Fibroblast of lung (primary cell): ENCODE measurements at regions not wholly inside any gene's neighbourhood (a gene's known extent, or its start where the extent isn't known, plus 50 kb on each side); places are given as distances from the start of the nearest gene placed in this dataset.

ENCODE experiments used
- EZH2 ChIP-seq: IDR thresholded peaks from 2 replicates; pipeline ENCODE4 v1.5.1; 2012; ENCODE audit warnings: low read length, control low read depth, mild to moderate bottlenecking; ENCODE audit errors: missing control alignments
- TF ChIP-seq, protein P1 (sequence below), 2 donors: IDR thresholded peaks in 1 of 2; conservative IDR thresholded peaks in 1 of 2; 1 replicate in 1 of 2; 2 replicates in 1 of 2; pipeline ENCODE4 v1.5.1; 2011 to 2012; ENCODE audit warnings: low read length in 2 of 2, control low read depth in 1 of 2, inconsistent platforms in 1 of 2, low read depth in 1 of 2, mild to moderate bottlenecking in 1 of 2

GRCh38 chr2:167750675-167751074 is 496.7 kb downstream of the STK39 start:
- TF ChIP-seq, protein P1, sequence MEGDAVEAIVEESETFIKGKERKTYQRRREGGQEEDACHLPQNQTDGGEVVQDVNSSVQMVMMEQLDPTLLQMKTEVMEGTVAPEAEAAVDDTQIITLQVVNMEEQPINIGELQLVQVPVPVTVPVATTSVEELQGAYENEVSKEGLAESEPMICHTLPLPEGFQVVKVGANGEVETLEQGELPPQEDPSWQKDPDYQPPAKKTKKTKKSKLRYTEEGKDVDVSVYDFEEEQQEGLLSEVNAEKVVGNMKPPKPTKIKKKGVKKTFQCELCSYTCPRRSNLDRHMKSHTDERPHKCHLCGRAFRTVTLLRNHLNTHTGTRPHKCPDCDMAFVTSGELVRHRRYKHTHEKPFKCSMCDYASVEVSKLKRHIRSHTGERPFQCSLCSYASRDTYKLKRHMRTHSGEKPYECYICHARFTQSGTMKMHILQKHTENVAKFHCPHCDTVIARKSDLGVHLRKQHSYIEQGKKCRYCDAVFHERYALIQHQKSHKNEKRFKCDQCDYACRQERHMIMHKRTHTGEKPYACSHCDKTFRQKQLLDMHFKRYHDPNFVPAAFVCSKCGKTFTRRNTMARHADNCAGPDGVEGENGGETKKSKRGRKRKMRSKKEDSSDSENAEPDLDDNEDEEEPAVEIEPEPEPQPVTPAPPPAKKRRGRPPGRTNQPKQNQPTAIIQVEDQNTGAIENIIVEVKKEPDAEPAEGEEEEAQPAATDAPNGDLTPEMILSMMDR (conservative IDR thresholded peaks at IDR 0.05 in 1 of 2, IDR thresholded peaks at IDR 0.05 in 1 of 2; ENCODE audit: low read depth in 1 of 2, low read length in 2 of 2), result no peak
- TF ChIP-seq EZH2, result no peak
